SK-N-MC (cell line): ENCODE measurements at regions not wholly inside any gene's neighbourhood (a gene's known extent, or its start where the extent isn't known, plus 50 kb on each side); places are given as distances from the start of the nearest gene placed in this dataset.

Experiments
- EZH2 ChIP-seq: fragments of 200-600 bp; sonication (generic); IDR thresholded peaks from one replicate; pipeline ENCODE4 v1.6.1; 2017; ENCODE audit warnings: antibody characterized with exemption
- POLR2AphosphoS5 ChIP-seq: IDR thresholded peaks from 2 replicates; pipeline ENCODE4 v1.6.1; 2012; ENCODE audit warnings: mild to moderate bottlenecking, low read depth, low read length, borderline replicate concordance

DNA sequence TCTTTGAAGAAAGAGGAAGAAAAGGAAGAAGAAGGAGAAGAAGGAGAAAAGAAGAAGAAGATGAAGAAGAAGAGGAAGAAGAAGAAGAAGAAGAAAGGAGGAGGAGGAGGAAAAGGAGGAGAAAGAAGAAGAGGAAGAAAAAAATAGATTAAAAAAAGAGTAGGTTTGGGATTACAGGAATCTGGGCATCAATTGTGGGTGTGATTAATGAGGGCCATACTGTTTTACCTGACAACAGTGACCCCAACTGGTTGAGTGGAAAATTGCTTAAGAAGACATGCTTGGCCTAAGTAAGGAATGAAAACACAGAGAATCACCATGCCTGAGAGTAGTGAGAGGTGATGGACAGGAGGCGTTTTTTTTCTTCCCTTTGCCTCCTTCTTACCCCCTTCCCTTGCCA, 114.6 kb downstream of the FAM170A start:
- TF ChIP-seq POLR2AphosphoS5 (no peak), EZH2 (no peak)
